Stomach (tissue), 8 donors: ENCODE measurements at regions not wholly inside any gene's neighbourhood (a gene's known extent, or its start where the extent isn't known, plus 50 kb on each side); places are given as distances from the start of the nearest gene placed in this dataset.

Experiments
- DNase-seq, 2 donors: peaks; one replicate each; pipeline versions ENCODE4 v3.0.0 to v3.0.0-alpha.2; 2013 to 2019
- H3K27ac ChIP-seq, 5 donors: fragments of 200-600 bp in 4 of 5; sonication (generic) in 4 of 5; one replicate each; pipeline ENCODE4 v1.5.1; 2013 to 2019; ENCODE audit warnings: mild to moderate bottlenecking in 1 of 5, moderate library complexity in 1 of 5
- H3K27me3 ChIP-seq, 3 donors: fragments of 200-600 bp; sonication (generic); one replicate each; pipeline ENCODE4 v1.5.1; 2017 to 2019; ENCODE audit warnings: mixed run types in 1 of 3
- H3K36me3 ChIP-seq, 4 donors: fragments of 200-600 bp; sonication (generic); 1 replicate in 3 of 4; 2 replicates in 1 of 4; pipeline ENCODE4 v1.5.1; 2016 to 2019
- H3K4me1 ChIP-seq, 4 donors: fragments of 200-600 bp; sonication (generic); one replicate each; pipeline ENCODE4 v1.5.1; 2016 to 2019
- H3K4me3 ChIP-seq, 4 donors: fragments of 200-600 bp; sonication (generic) in 3 of 4; one replicate each; pipeline ENCODE4 v1.5.1; 2016 to 2019; ENCODE audit warnings: mild to moderate bottlenecking in 1 of 4
- H3K9me3 ChIP-seq, 4 donors: fragments of 200-600 bp; sonication (generic); one replicate each; pipeline ENCODE4 v1.5.1; 2016 to 2019
- CTCF ChIP-seq, 7 experiments: fragments of 450-650 bp in 4 of 7; fragments of 200-600 bp in 3 of 7; sonication (generic) in 3 of 7; IDR thresholded peaks; one replicate each; pipeline ENCODE4 v1.5.1; 2016 to 2019; ENCODE audit warnings: antibody characterized with exemption in 7 of 7, control low read depth in 2 of 7, mild to moderate bottlenecking in 1 of 7
- EP300 ChIP-seq: sonication (generic); formaldehyde crosslinking; IDR thresholded peaks from one replicate; pipeline ENCODE4 v1.6.1; 2017; ENCODE audit warnings: antibody characterized with exemption
- POLR2A ChIP-seq, 4 donors: fragments of 450-650 bp; IDR thresholded peaks; one replicate each; pipeline ENCODE4 v1.6.1; 2016; ENCODE audit warnings: antibody characterized with exemption in 4 of 4, control low read depth in 2 of 4, mild to moderate bottlenecking in 1 of 4, moderate library complexity in 1 of 4
- POLR2AphosphoS5 ChIP-seq, 3 donors: sonication (generic); formaldehyde crosslinking; IDR thresholded peaks; one replicate each; pipeline ENCODE4 v1.6.1; 2016; ENCODE audit warnings: antibody characterized with exemption in 3 of 3
- WGBS, 5 donors: extraction: QIAGEN DNeasy Blood & Tissue Kit in 3 of 5; methylation state at CpG; one replicate each; pipeline versions ENCODE4 v1.1.5 to v1.1.7; 2013 to 2018; 5-methylcytosine and 5-hydroxymethylcytosine counted together
- intact Hi-C: fragments of 100-400 bp; cut with DNase I; formaldehyde crosslinking; loops from one replicate; pipeline ENCODE4 v1.15.1; 2023; ENCODE audit warnings: low total_unique reads
- donor health status: healthy with polysubstance abuse.
- donor health status: Bipolar disorder and iron deficiency.
- donor health status: healthy.

- no peaks in the 10 kb centered on the region for H3K27me3 ChIP-seq
- H3K36me3 ChIP-seq, result no peaks in the 10 kb centered on the region
- no peak overlapping the region for H3K27ac ChIP-seq
- H3K4me1 ChIP-seq, result no peaks in the 10 kb centered on the region
- intact Hi-C loops, result no loop called here
- TF ChIP-seq EP300 (no peak), POLR2A (IDR thresholded peaks at IDR 0.05) (no peak), CTCF (IDR thresholded peaks at IDR 0.05) (no peak), POLR2AphosphoS5 (IDR thresholded peaks at IDR 0.05) (no peak)
- H3K9me3 ChIP-seq, result peaks cover 0 to 21% (median 5%) of the 10 kb centered on the region in 4 donors
- H3K4me3 ChIP-seq, result no peak overlapping the region
- DNase-seq, result no peak
Measured at GRCh38 chr13:76454991-76455390, 431.2 kb downstream of the KCTD12 start.

- Histone ChIP-seq H3K9me3 (peaks cover 0 to 21% (median 5%) of the 10 kb centered on the region in 4 donors), H3K27ac (no peak overlapping the region), H3K36me3 (no peaks in the 10 kb centered on the region), H3K27me3 (no peaks in the 10 kb centered on the region), H3K4me3 (no peak overlapping the region), H3K4me1 (no peaks in the 10 kb centered on the region)
- intact Hi-C loops, result no loop called here
- DNase-seq, result no peak
- TF ChIP-seq POLR2A (IDR thresholded peaks at IDR 0.05), result no peak
- no peak for TF ChIP-seq EP300
- TF ChIP-seq CTCF (IDR thresholded peaks at IDR 0.05), result no peak
- TF ChIP-seq POLR2AphosphoS5 (IDR thresholded peaks at IDR 0.05), result no peak
Measured at GRCh38 chr13:76449716-76450115, 436.5 kb downstream of the KCTD12 start.

GRCh38 chr13:76446191-76446590, 440.0 kb downstream of the KCTD12 start:
- Histone ChIP-seq H3K4me1 (no peaks in the 10 kb centered on the region), H3K36me3 (no peaks in the 10 kb centered on the region), H3K27ac (no peak overlapping the region), H3K4me3 (no peak overlapping the region), H3K9me3 (peaks cover 0 to 3% (median 0%) of the 10 kb centered on the region in 4 donors), H3K27me3 (no peaks in the 10 kb centered on the region)
- 26 to 53% (median 46%) methylated on average over 3 of the region's 3 CpGs for WGBS, 5 donors
- intact Hi-C loops, result no loop called here
- peak in 1 of 2 donors; percentile 13 for DNase-seq
- TF ChIP-seq POLR2A (IDR thresholded peaks at IDR 0.05), result no peak
- no peak for TF ChIP-seq CTCF (IDR thresholded peaks at IDR 0.05)
- no peak for TF ChIP-seq POLR2AphosphoS5 (IDR thresholded peaks at IDR 0.05)
- TF ChIP-seq EP300, result no peak

- Histone ChIP-seq H3K36me3 (no peaks in the 10 kb centered on the region), H3K27ac (no peak overlapping the region), H3K27me3 (no peaks in the 10 kb centered on the region), H3K4me3 (no peak overlapping the region), H3K9me3 (peaks cover 0 to 3% (median 0%) of the 10 kb centered on the region in 4 donors), H3K4me1 (no peaks in the 10 kb centered on the region)
- WGBS, 5 donors, result 64 to 77% (median 74%) methylated on average over 3 of the region's 3 CpGs
- intact Hi-C loops, result no loop called here
- no peak for TF ChIP-seq POLR2A (IDR thresholded peaks at IDR 0.05)
- TF ChIP-seq POLR2AphosphoS5 (IDR thresholded peaks at IDR 0.05), result no peak
- no peak for TF ChIP-seq EP300
- TF ChIP-seq CTCF (IDR thresholded peaks at IDR 0.05), result no peak
- no peak for DNase-seq
Measured at GRCh38 chr13:76440568-76440967, 445.6 kb downstream of the KCTD12 start.
